HEK293 (cell line): ENCODE measurements at regions not wholly inside any gene's neighbourhood (a gene's known extent, or its start where the extent isn't known, plus 50 kb on each side); places are given as distances from the start of the nearest gene placed in this dataset.
A peak's percentile ranks its signal among the peaks of the same experiment; 100 is the strongest.

ENCODE experiments used
- CTCF ChIA-PET: fragments of 350-600 bp; formaldehyde crosslinking; extraction: SDS; loops from one replicate; lab custom pipeline; 2021; ENCODE audit warnings: antibody characterized with exemption; lab: Yijun Ruan, JAX
- POLR2A ChIA-PET: fragments of 300-600 bp; formaldehyde crosslinking; extraction: SDS; loops from one replicate; lab custom pipeline; 2020; ENCODE audit warnings: antibody characterized with exemption, inconsistent platforms; lab: Yijun Ruan, JAX
- H3K27ac ChIP-seq: fragments of 200-500 bp; sonication (Bioruptor generic); 2 replicates; pipeline ENCODE4 v1.5.1; 2014; ENCODE audit warnings: low read depth, low read length, control low read depth, inconsistent platforms; ENCODE audit errors: extremely low read depth
- H3K36me3 ChIP-seq, 2 experiments: fragments of 200-500 bp in 1 of 2; sonication (Bioruptor generic) in 1 of 2; 1 replicate in 1 of 2; 2 replicates in 1 of 2; pipeline ENCODE4 v1.5.1; 2014 to 2017; ENCODE audit warnings: inconsistent platforms in 2 of 2, low read length in 2 of 2; ENCODE audit not compliant: control insufficient read depth in 2 of 2, insufficient read depth in 1 of 2
- H3K4me1 ChIP-seq: fragments of 200-500 bp; sonication (Bioruptor generic); 2 replicates; pipeline ENCODE4 v1.5.1; 2014; ENCODE audit warnings: mild to moderate bottlenecking, low read length, inconsistent platforms; ENCODE audit not compliant: control insufficient read depth, insufficient read depth
- H3K4me3 ChIP-seq: 2 replicates; pipeline ENCODE4 v1.5.1; 2011; ENCODE audit warnings: low read depth, mild to moderate bottlenecking, control low read depth, low read length, moderate library complexity
- H3K9me3 ChIP-seq: fragments of 200-500 bp; sonication (Bioruptor generic); 2 replicates; pipeline ENCODE4 v1.5.1; 2014; ENCODE audit warnings: low read depth, low read length, inconsistent platforms; ENCODE audit not compliant: control insufficient read depth, insufficient read depth
- FEZF1 ChIP-seq: fragments of 450-650 bp; formaldehyde crosslinking; IDR thresholded peaks from 2 replicates; pipeline ENCODE4 v1.5.1; 2016; ENCODE audit warnings: missing biosample characterization, missing genetic modification characterization
- GLI4 ChIP-seq: fragments of 450-650 bp; formaldehyde crosslinking; IDR thresholded peaks from 2 replicates; pipeline ENCODE4 v1.5.1; 2016; ENCODE audit warnings: missing biosample characterization, missing genetic modification characterization
- MYNN ChIP-seq: fragments of 450-650 bp; formaldehyde crosslinking; IDR thresholded peaks from 2 replicates; pipeline ENCODE4 v1.5.1; 2016; ENCODE audit warnings: missing biosample characterization, missing genetic modification characterization, borderline replicate concordance
- PRDM1 ChIP-seq: fragments of 450-650 bp; formaldehyde crosslinking; IDR thresholded peaks from 2 replicates; pipeline ENCODE4; 2016; ENCODE audit warnings: missing biosample characterization, missing genetic modification characterization
- SP2 ChIP-seq: fragments of 450-650 bp; formaldehyde crosslinking; IDR thresholded peaks from 2 replicates; pipeline ENCODE4 v1.5.1; 2016; ENCODE audit warnings: missing biosample characterization, missing genetic modification characterization
- TRIM28 ChIP-seq: IDR thresholded peaks from 2 replicates; pipeline ENCODE4 v1.6.1; 2011; ENCODE audit warnings: low read length, control low read depth, borderline replicate concordance
- ZBTB17 ChIP-seq: fragments of 450-650 bp; formaldehyde crosslinking; IDR thresholded peaks from 2 replicates; pipeline ENCODE4 v1.5.1; 2016; ENCODE audit warnings: missing biosample characterization, missing genetic modification characterization
- ZBTB7A ChIP-seq: fragments of 450-650 bp; formaldehyde crosslinking; IDR thresholded peaks from 2 replicates; pipeline ENCODE4 v1.5.1; 2016; ENCODE audit warnings: low read depth, missing biosample characterization, missing genetic modification characterization
- ZIC2 ChIP-seq: fragments of 450-650 bp; formaldehyde crosslinking; IDR thresholded peaks from 2 replicates; pipeline ENCODE4 v1.5.1; 2016; ENCODE audit warnings: missing biosample characterization, missing genetic modification characterization
- ZNF155 ChIP-seq: fragments of 450-650 bp; formaldehyde crosslinking; IDR thresholded peaks from 2 replicates; pipeline ENCODE4 v1.5.1; 2016; ENCODE audit warnings: missing biosample characterization, missing genetic modification characterization
- ZNF169 ChIP-seq: fragments of 450-650 bp; formaldehyde crosslinking; IDR thresholded peaks from 2 replicates; pipeline ENCODE4 v1.5.1; 2016; ENCODE audit warnings: missing biosample characterization, missing genetic modification characterization
- ZNF23 ChIP-seq: fragments of 450-650 bp; formaldehyde crosslinking; IDR thresholded peaks from 2 replicates; pipeline ENCODE4 v1.5.1; 2016; ENCODE audit warnings: missing biosample characterization, missing genetic modification characterization, borderline replicate concordance
- ZNF416 ChIP-seq: fragments of 450-650 bp; formaldehyde crosslinking; IDR thresholded peaks from 2 replicates; pipeline ENCODE4 v1.5.1; 2016; ENCODE audit warnings: missing biosample characterization, missing genetic modification characterization
- ZNF433 ChIP-seq: fragments of 450-650 bp; formaldehyde crosslinking; IDR thresholded peaks from 2 replicates; pipeline ENCODE4 v1.5.1; 2016; ENCODE audit warnings: missing biosample characterization, missing genetic modification characterization, low read depth
- ZNF529 ChIP-seq: fragments of 450-650 bp; formaldehyde crosslinking; IDR thresholded peaks from 2 replicates; pipeline ENCODE4 v1.5.1; 2017; ENCODE audit warnings: missing genetic modification characterization, missing biosample characterization; ENCODE audit not compliant: insufficient replicate concordance
- ZNF544 ChIP-seq: fragments of 450-650 bp; formaldehyde crosslinking; IDR thresholded peaks from 2 replicates; pipeline ENCODE4 v1.5.0; 2017; ENCODE audit warnings: missing biosample characterization, missing genetic modification characterization
- ZNF596 ChIP-seq: fragments of 450-650 bp; IDR thresholded peaks from 2 replicates; pipeline ENCODE4 v1.5.0; 2018; ENCODE audit warnings: missing biosample characterization, mild to moderate bottlenecking, missing genetic modification characterization, moderate library complexity
- ZNF837 ChIP-seq: fragments of 450-650 bp; formaldehyde crosslinking; IDR thresholded peaks from 2 replicates; pipeline ENCODE4 v1.5.1; 2016; ENCODE audit warnings: missing biosample characterization, missing genetic modification characterization
- TF ChIP-seq, protein P1 (sequence below): fragments of 450-650 bp; formaldehyde crosslinking; IDR thresholded peaks from 2 replicates; pipeline ENCODE4; 2016; ENCODE audit warnings: missing biosample characterization, missing genetic modification characterization
- TF ChIP-seq, protein P2 (sequence below): fragments of 450-650 bp; formaldehyde crosslinking; IDR thresholded peaks from 2 replicates; pipeline ENCODE4 v1.5.1; 2016; ENCODE audit warnings: missing biosample characterization, missing genetic modification characterization
- TF ChIP-seq, protein P3 (sequence below): fragments of 450-650 bp; formaldehyde crosslinking; IDR thresholded peaks from 2 replicates; pipeline ENCODE4 v1.5.1; 2016; ENCODE audit warnings: missing biosample characterization, missing genetic modification characterization
- TF ChIP-seq, protein P4 (sequence below): fragments of 450-650 bp; formaldehyde crosslinking; IDR thresholded peaks from 2 replicates; pipeline ENCODE4 v1.5.1; 2016; ENCODE audit warnings: missing biosample characterization, missing genetic modification characterization
- TF ChIP-seq, protein P5 (sequence below): fragments of 450-650 bp; formaldehyde crosslinking; IDR thresholded peaks from 2 replicates; pipeline ENCODE4 v1.5.1; 2016; ENCODE audit warnings: missing biosample characterization, missing genetic modification characterization

DNA sequence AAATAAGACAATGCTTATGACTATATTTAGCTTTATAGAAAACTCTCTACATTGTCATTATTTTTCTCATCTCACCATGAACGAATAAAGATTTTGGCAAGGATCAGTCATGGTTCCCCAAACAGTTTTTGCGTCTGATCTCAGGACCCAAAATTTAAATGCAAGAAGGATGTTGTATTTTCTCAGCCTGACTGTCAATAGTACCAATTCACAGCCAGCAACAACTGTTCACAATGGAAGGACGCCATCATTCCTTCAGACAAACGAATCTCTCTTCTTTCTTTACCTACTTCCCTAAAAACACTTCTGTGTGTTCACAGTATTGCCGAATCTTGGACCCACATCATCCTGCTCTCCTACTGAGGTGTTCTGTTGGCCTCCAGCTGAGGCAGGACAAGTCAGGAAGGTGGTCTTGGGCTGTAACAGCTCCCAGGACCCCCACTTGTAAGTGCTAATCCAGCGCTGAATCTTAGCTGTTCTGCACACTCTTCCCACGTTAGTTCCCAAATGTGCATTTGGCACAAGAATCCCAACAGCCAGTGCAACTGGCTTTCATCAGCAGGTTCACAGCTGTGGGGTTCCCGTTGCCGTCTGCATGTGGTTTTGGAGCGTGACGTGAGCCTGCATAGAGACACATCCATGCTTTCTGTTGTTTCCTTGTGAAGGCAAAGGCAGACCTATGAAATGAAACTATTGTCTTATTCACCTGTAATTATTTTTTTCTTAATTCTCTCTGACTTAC is 600.0 kb downstream of the QKI start:
- CTCF ChIA-PET = interaction anchor here (0.7 to 1.1 kb wide), 2 partner anchors 22 to 27 kb away, joined by 3 read pairs; no protein-coding TSS in a partner anchor

DNA sequence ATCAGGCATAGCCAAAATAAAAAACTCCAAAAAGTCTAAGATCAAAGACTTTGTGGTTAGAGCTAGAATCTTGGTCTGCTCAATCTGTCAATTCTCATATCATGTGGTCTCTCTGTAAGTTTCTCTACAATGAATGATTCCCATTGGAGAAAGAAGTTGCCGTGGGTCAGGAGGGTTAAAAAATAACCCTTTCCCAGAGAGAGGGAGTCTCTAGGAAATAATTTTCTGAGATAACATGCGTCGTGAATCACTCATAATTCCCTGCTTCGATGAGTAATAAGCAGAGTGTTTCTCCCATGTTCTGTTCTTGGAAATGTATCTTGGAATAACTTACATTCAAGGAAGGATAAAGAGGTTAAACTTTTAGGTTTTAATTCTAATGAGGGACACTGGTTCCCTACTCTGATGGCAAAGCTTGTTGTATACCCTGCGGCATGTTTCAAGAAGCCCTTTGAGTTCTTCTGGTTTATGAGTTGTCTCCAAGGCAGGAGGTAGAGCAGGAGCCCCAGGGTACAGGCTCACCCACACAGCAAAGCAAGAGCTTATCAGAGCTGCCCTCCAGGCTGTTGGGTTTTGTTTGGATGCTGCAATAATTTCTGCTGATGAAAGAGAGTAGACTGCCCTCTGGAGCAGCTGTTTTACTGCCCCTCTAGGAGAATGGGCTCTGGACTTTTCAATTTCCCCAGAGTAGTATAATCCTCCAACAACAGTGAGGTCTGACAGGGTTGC is 599.1 kb downstream of the QKI start:
- H3K27ac ChIP-seq = no peak overlapping the region
- no peaks in the 10 kb centered on the region for H3K9me3 ChIP-seq
- H3K36me3 ChIP-seq = no peaks in the 10 kb centered on the region
- POLR2A ChIA-PET = no interaction called here
- CTCF ChIA-PET = interaction anchor here (0.7 kb wide), 1 partner anchor 21 kb away, joined by 3 read pairs; no protein-coding TSS in a partner anchor
- H3K4me3 ChIP-seq = no peak overlapping the region
- TF ChIP-seq TRIM28 = peak; percentile 63; the same call in 1 of the 2 replicates
- no peak for TF ChIP-seq PRDM1 (tag by site-specific recombination)
- 0 out of 2 replicates have a peak, but pooled peaks have one; percentile 25 for TF ChIP-seq ZIC2 (tag by site-specific recombination)
- H3K4me1 ChIP-seq = no peaks in the 10 kb centered on the region

More for the DNA sequence above, 600.0 kb downstream of the QKI start:
- no peak overlapping the region for H3K27ac ChIP-seq
- no peak overlapping the region for H3K4me3 ChIP-seq
- H3K9me3 ChIP-seq = no peaks in the 10 kb centered on the region
- POLR2A ChIA-PET = no interaction called here
- TF ChIP-seq, protein P1, sequence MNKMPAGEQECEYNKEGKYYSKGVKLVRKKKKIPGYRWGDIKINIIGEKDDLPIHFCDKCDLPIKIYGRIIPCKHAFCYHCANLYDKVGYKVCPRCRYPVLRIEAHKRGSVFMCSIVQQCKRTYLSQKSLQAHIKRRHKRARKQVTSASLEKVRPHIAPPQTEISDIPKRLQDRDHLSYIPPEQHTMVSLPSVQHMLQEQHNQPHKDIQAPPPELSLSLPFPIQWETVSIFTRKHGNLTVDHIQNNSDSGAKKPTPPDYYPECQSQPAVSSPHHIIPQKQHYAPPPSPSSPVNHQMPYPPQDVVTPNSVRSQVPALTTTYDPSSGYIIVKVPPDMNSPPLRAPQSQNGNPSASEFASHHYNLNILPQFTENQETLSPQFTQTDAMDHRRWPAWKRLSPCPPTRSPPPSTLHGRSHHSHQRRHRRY (tag by site-specific recombination) = no peak
- no peak for TF ChIP-seq ZNF23
- no peak for TF ChIP-seq SP2 (tag by site-specific recombination)
- TF ChIP-seq, protein P2, sequence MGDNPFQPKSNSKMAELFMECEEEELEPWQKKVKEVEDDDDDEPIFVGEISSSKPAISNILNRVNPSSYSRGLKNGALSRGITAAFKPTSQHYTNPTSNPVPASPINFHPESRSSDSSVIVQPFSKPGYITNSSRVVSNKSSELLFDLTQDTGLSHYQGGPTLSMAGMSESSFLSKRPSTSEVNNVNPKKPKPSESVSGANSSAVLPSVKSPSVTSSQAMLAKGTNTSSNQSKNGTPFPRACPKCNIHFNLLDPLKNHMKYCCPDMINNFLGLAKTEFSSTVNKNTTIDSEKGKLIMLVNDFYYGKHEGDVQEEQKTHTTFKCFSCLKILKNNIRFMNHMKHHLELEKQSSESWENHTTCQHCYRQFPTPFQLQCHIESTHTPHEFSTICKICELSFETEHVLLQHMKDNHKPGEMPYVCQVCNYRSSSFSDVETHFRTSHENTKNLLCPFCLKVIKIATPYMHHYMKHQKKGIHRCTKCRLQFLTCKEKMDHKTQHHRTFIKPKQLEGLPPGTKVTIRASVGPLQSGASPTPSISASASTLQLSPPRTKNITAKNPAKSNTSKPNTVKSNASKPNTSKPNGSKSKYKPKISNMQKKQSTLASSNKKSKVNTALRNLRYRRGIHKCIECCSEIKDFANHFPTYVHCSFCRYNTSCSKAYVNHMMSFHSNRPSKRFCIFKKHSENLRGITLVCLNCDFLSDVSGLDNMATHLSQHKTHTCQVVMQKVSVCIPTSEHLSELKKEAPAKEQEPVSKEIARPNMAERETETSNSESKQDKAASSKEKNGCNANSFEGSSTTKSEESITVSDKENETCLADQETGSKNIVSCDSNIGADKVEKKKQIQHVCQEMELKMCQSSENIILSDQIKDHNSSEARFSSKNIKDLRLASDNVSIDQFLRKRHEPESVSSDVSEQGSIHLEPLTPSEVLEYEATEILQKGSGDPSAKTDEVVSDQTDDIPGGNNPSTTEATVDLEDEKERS (tag by site-specific recombination) = no peak
- no peak for TF ChIP-seq ZNF529
- no peak for TF ChIP-seq ZNF155 (tag by site-specific recombination)
- no peak for TF ChIP-seq ZNF596 (tag by site-specific recombination)
- H3K4me1 ChIP-seq = no peaks in the 10 kb centered on the region
- H3K36me3 ChIP-seq = no peaks in the 10 kb centered on the region

DNA sequence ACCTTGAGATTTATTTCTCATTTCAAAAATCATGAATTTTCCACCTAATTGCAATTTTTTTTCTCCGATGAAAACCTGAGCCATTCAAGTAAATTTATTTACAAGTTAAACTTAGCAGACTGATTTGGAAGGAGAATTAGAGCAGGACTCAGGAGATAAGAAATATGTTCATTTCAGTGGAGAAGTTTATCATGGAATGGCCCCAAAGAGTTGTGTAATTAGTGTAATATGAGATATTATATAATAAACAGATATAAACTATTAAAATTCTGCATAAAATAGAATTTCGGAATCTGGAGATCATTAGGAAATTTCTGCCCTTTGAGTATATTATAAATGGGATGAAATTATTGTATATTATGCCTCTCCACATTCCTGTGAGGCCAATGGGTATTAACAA is 596.8 kb downstream of the QKI start:
- ChIA-PET CTCF (interaction anchor here (0.5 kb wide), 1 partner anchor 219 kb away, joined by 3 read pairs; no protein-coding TSS in a partner anchor), POLR2A (no interaction called here)
- H3K4me3 ChIP-seq = no peak overlapping the region
- H3K36me3 ChIP-seq = no peaks in the 10 kb centered on the region
- H3K27ac ChIP-seq = no peak overlapping the region
- H3K4me1 ChIP-seq = no peaks in the 10 kb centered on the region
- H3K9me3 ChIP-seq = no peaks in the 10 kb centered on the region
- TF ChIP-seq GLI4 (tag by site-specific recombination) (no peak), ZNF416 (tag by site-specific recombination) (no peak), ZBTB17 (tag by site-specific recombination) (no peak), ZBTB7A (tag by site-specific recombination) (no peak), ZNF433 (tag by site-specific recombination) (no peak), MYNN (tag by site-specific recombination) (no peak), ZNF169 (tag by site-specific recombination) (no peak), ZNF544 (tag by site-specific recombination) (no peak), FEZF1 (tag by site-specific recombination) (no peak), ZNF837 (tag by site-specific recombination) (no peak)
- TF ChIP-seq, protein P3, sequence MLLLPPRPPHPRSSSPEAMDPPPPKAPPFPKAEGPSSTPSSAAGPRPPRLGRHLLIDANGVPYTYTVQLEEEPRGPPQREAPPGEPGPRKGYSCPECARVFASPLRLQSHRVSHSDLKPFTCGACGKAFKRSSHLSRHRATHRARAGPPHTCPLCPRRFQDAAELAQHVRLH (tag by site-specific recombination) = no peak
- TF ChIP-seq, protein P4, sequence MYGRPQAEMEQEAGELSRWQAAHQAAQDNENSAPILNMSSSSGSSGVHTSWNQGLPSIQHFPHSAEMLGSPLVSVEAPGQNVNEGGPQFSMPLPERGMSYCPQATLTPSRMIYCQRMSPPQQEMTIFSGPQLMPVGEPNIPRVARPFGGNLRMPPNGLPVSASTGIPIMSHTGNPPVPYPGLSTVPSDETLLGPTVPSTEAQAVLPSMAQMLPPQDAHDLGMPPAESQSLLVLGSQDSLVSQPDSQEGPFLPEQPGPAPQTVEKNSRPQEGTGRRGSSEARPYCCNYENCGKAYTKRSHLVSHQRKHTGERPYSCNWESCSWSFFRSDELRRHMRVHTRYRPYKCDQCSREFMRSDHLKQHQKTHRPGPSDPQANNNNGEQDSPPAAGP (tag by site-specific recombination) = no peak
- TF ChIP-seq, protein P5, sequence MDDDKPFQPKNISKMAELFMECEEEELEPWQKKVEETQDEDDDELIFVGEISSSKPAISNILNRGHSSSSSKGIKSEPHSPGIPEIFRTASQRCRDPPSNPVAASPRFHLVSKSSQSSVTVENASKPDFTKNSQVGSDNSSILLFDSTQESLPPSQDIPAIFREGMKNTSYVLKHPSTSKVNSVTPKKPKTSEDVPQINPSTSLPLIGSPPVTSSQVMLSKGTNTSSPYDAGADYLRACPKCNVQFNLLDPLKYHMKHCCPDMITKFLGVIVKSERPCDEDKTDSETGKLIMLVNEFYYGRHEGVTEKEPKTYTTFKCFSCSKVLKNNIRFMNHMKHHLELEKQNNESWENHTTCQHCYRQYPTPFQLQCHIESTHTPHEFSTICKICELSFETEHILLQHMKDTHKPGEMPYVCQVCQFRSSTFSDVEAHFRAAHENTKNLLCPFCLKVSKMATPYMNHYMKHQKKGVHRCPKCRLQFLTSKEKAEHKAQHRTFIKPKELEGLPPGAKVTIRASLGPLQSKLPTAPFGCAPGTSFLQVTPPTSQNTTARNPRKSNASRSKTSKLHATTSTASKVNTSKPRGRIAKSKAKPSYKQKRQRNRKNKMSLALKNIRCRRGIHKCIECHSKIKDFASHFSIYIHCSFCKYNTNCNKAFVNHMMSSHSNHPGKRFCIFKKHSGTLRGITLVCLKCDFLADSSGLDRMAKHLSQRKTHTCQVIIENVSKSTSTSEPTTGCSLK (tag by site-specific recombination) = no peak
